ENCODE measurements at regions not wholly inside any gene's neighbourhood (a gene's known extent, or its start where the extent isn't known, plus 50 kb on each side); places are given as distances from the start of the nearest gene placed in this dataset.

- no peak for DNase-seq
These were observed 226.0 kb downstream of the MIAT start for GRCh38 chr22:26883393-26883792.

GRCh38 chr22:26884921-26885320 lies 227.5 kb downstream of the MIAT start:
- DNase-seq (no peak), ATAC-seq (ENCODE audit: poor library complexity) (no peak)
- intact Hi-C loops (cut with DNase I) = no loop called here

More at GRCh38 chr22:26883393-26883792, 226.0 kb downstream of the MIAT start:
- ATAC-seq (ENCODE audit: poor library complexity) = no peak
- intact Hi-C loops (cut with DNase I) = no loop called here

DNA sequence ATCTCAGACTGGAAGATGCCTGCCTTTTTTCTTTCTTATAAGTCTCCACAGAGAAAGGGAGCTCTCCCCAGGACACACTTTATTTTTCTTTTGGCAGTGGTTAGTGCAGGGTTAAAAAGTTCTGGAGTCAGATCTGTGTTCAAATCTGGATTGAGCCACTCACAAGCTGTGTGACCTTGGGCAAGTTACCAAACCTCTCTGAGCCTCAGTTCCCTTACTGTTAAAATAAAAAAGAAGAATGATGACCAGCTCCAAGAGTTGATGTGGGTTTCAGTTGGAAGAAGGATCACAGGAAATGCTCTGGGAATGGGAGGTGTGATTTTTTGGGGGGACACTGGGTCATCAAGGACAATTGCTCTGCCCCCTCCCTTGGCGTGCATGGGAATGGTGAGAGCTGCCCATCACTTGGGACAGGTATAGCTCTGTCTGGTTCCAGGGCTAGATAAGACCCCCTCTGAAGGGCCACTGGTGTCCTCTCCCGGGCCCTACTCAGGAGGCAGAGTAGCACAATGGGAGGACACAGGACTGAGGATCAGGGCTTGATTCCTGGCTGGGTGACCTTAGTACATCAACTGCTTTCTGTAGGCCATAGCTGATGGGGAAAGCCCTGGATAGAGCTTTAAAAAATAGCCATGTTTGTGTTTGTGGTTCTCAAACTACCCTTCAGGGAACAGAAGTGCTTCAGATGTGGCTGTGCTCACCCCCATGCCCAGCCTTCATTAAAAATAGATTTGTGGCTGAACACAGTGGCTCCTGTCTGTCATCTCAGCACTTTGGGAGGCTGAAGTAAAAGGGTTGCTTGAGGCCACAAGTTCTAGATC lies 228.3 kb downstream of the MIAT start:
- intact Hi-C loops (cut with DNase I) = no loop called here
- no peak for DNase-seq
- no peak for ATAC-seq (ENCODE audit: poor library complexity)

- DNase-seq (no peak), ATAC-seq (ENCODE audit: poor library complexity) (peak; percentile 71)
These were observed 230.1 kb downstream of the MIAT start for GRCh38 chr22:26887456-26887855.

GRCh38 chr22:26887916-26888315 lies 230.5 kb downstream of the MIAT start:
- ATAC-seq (ENCODE audit: poor library complexity) (no peak), DNase-seq (no peak)
- intact Hi-C loops (cut with DNase I) = no loop called here

More at GRCh38 chr22:26887456-26887855, 230.1 kb downstream of the MIAT start:
- intact Hi-C loops (cut with DNase I) = no loop called here

DNA sequence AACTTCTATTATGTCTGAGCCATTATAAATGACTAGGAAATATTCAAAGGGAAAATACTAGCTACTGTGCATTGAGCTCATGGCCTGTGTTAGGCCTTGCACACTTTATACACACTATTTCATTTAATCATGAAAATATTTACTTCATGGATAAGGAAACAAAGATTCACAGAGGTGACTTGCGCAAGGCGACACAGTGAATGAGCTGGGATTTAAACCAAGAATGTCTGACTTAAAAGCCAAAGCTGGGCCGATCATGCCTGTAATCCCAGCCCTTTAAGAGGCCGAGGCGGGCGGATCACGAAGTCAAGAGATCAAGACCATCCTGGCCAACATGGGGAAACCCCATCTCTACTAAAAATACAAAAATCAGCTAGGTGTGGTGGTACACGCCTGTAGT lies 231.5 kb downstream of the MIAT start:
- ATAC-seq (ENCODE audit: poor library complexity) (no peak), DNase-seq (no peak)
- intact Hi-C loops (cut with DNase I) = no loop called here

GRCh38 chr22:26889802-26890201 lies 232.4 kb downstream of the MIAT start:
- ATAC-seq (ENCODE audit: poor library complexity) (no peak), DNase-seq (no peak)
- intact Hi-C loops (cut with DNase I) = no loop called here

GRCh38 chr22:26890870-26891269 lies 233.5 kb downstream of the MIAT start:
- intact Hi-C loops (cut with DNase I) = no loop called here
- ATAC-seq (ENCODE audit: poor library complexity) (no peak), DNase-seq (no peak)

DNA sequence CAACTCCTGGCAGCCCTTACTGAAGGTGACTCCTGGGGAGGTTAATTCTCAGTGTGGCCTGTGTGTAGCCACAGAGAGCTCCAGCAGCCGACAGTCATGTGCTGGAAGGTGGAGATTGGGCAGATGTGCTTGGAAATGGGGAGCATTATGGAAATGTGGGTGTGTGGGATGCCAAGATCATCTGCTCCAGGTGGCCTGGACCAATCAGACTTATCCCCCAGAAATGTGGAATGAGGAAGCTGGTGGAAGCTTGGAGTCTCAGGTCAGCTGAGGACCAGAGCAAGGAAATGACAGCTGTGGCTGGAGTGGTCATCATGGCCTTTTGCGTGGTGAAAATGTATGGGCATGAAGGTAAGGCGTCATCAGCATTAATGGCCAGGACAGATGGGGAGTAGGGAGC lies 234.0 kb downstream of the MIAT start:
- intact Hi-C loops (cut with DNase I) = no loop called here
- no peak for ATAC-seq (ENCODE audit: poor library complexity)
- no peak for DNase-seq

DNA sequence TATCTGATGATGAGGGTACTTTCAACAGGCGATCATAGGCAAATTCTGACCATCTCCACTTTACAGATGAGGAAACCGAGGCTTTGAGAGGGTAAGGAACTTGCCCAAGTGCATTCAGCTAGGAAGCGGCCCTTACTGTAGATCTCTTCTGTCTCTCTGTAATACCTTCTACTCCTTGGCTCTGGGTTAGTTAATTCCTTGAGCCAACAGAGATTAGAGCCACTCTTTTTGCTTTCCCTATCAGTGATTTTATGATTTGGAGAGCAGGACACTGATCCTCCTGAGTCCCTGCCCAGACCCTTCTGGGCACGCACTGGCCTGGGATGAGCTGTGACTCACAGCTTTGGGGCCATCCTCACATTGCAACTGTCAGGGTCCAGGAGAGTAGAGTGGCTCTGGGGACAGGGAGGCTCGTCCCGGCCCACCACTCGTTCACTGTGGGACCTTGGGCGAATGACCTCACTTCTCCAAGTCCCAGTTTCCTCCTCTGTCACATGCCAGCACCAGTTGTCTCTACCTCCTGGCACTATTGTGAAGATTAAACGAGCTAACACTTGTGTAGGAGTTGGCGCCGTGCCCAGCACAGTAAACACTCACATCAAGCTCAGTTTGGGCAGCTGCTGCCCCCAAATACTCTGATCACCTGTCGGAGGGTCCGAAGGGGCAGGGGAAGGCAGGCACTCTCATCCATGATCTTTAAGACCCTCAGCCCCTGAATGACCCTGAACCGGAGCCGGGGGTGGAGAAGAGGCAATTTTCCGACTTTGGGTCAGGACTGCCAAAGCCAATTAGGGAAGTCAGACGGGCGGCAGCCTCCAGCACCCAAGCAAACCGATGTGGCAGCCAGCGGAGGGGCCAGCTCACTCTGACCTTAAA lies 235.0 kb downstream of the MIAT start:
- intact Hi-C loops (cut with DNase I) = no loop called here
- DNase-seq = no peak
- ATAC-seq (ENCODE audit: poor library complexity) = no peak

GRCh38 chr22:26893173-26894110 lies 236.1 kb downstream of the MIAT start:
- ATAC-seq (ENCODE audit: poor library complexity) (no peak), DNase-seq (no peak)
- intact Hi-C loops (cut with DNase I) = no loop called here

GRCh38 chr22:26894362-26894761 lies 237.0 kb downstream of the MIAT start:
- no peak for DNase-seq
- intact Hi-C loops (cut with DNase I) = no loop called here
- no peak for ATAC-seq (ENCODE audit: poor library complexity)

DNA sequence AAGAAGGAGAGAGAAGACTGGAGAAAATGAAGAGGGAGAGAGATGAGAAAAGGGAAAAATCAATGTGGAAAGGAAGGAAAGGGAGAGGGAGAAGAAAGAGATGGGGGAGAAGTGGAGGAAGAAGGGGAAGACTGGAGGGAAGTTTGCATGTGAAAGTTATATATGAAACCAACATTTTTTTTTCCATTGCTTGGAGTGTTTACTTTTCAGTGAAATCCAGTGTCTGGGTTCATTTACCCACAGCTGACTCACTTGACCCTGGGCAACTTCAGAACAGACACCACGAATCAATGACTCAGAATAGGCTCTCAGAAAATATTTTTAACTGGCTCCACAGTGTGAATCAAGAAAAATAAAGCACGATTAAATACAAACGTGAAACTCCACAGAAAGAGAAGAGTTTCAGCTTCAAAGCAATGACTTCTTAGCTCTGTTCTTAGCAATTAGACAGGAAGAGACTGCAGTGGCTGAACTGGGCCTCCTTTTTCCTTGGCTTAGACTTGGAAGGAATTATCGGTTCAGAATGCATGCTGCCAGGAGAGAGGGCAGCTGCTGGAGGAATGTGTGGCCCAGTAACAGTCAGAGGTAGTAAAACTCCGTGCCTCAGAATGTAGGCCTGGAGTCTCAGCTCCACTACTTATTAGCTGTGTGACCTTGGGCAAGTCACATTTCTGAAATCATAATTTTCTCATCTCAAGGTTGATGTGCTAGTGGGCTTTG lies 237.5 kb downstream of the MIAT start:
- intact Hi-C loops (cut with DNase I) = no loop called here
- ATAC-seq (ENCODE audit: poor library complexity) (no peak), DNase-seq (no peak)

DNA sequence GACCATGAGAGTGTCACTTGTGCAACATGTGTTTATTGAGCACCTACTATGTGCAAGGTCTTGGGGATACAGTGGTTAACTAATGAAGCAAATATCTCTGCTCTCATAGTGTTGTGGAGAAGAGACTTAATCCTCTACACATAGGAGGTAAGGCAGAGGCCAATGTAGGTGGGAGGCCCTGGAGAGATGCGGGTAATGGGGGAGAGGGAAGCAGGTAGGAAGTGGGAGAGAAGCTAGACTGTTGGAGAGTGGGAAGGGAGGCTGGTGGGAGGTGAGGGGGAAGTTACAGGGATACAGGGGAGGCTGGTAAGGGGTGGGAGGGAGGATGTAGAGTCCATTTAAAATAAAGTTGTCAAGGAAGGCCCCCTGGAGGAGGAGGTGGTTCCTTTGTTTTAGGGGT lies 240.0 kb downstream of the MIAT start:
- ATAC-seq (ENCODE audit: poor library complexity) (no peak), DNase-seq (no peak)
- intact Hi-C loops (cut with DNase I) = no loop called here

GRCh38 chr22:26898946-26899605 lies 241.7 kb downstream of the MIAT start:
- intact Hi-C loops (cut with DNase I) = no loop called here

DNA sequence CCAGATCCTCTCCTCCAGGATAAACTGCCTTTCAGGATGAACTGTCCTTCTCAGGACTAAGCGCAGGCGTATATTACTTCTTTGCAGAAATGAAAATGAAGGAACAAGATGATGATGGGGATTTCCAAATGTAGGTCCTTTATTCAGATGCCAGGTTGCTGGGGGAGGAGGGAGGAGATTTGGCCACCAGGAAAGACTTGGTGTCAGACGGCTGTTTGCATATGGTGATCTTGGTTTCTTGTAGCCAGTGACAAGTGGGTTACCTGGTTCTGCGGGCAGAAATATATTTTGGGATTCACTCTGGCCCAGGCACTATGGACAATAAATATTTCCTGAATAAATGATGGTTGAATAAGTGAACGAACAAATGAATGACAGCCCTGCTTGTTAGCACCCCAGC lies 243.4 kb downstream of the MIAT start:
- DNase-seq (no peak), ATAC-seq (ENCODE audit: poor library complexity) (no peak)
- intact Hi-C loops (cut with DNase I) = no loop called here

More at GRCh38 chr22:26898946-26899605, 241.7 kb downstream of the MIAT start:
- ATAC-seq (ENCODE audit: poor library complexity) (no peak), DNase-seq (no peak)

DNA sequence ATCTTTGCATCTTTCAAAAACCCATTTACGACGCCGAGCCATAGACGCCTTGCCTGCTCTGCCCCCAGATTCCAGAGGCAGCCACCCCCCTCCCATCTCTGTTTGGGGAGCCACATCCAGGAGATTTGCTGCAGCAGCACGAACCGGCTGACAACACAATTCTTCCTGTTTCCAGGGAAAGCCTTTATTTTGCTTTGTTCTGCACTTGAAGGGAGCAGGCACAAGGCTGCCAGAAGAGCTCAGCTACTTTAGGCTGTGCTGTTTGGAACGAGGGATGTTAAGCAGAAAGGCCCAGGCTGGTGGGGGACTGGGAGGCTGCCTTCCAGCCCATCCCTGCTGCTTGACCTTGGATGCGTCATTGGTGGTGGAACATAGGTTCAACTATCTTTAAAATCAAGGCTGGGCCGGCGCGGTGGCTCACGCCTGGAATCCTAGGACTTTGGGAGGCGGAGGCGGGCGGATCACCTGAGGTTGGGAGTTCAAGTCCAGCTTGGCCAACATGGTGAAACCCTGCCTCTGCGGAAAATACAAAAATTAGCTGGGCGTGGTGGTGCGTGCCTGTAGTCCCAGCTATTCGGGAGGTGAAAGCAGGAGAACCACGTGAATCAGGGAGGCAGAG lies 243.9 kb downstream of the MIAT start:
- DNase-seq (no peak), ATAC-seq (ENCODE audit: poor library complexity) (no peak)
- intact Hi-C loops (cut with DNase I) = no loop called here

Measured in Right ventricle myocardium superior (tissue), 1 donor.